GM19397 (cell line): ENCODE measurements at regions not wholly inside any gene's neighbourhood (a gene's known extent, or its start where the extent isn't known, plus 50 kb on each side); places are given as distances from the start of the nearest gene placed in this dataset.
A peak's percentile ranks its signal among the peaks of the same experiment; 100 is the strongest.
"Not testable (repeated sequence)": the region's sequence is repeated elsewhere in the genome, so short reads cannot be mapped to it uniquely, and the experiment has no call there.

Source experiments
- ATAC-seq: cut with Tn5 transposase; IDR thresholded peaks from one replicate; pipeline ENCODE4 v1.9.1; 2021; ENCODE audit warnings: mild to moderate bottlenecking, moderate library complexity; ENCODE audit not compliant: unreplicated experiment

DNA sequence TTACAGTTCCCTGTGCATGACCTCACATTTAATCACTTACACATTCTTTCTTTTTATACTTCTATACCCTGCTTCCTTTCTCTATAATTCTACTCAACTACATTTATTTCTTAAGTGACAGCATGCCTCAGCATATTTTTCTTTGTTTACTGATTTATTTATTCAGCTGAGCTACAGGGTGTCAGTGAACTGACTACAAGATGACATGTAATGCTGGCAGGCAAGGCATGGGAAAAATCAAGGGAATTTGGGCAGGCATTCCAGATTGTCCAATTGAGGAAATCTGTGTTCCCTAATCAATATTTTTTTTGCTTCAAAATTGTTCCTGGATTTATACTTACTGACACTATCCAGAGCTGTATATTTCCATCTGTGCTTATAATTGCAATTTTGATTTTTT lies 875.5 kb downstream of the C4orf33 start:
- ATAC-seq, result no peak

DNA sequence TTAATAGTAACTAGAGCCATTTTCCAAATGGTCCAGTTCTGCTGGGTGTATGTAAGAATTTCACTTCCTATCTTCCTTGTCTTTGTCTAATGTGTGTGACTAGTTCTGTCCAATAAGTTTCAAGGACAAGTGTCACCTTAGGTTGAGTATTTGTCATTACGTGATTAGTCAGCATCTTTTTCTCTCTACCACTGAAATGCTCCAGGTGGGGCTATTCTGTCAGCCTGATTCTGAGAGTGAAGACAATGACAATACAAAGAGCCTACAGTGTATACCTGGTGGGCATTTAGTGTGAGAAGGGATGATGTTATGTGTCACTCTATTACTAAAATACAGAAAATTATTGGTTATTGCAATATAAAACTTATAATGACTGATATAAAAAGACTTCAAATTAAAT lies 876.3 kb downstream of the C4orf33 start:
- no peak for ATAC-seq

DNA sequence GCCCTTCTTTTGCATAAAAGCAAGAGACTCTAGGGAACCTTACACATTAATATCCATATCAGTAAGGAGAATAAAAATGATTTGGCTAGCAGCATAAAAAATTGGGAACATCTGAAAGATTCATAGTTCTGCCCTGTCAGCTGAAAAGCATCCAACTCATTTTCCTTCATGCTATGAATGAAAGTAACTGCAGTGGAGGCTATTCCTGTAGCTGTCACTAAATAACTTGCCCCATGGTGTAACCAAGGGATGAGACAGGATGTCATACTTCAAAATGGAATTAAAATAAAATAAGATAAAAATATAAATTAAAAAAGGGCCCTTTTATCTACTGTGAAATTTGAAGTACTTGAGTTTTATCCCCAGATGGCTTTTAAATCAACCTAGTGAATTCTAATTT lies 878.8 kb downstream of the C4orf33 start:
- ATAC-seq, result no peak

DNA sequence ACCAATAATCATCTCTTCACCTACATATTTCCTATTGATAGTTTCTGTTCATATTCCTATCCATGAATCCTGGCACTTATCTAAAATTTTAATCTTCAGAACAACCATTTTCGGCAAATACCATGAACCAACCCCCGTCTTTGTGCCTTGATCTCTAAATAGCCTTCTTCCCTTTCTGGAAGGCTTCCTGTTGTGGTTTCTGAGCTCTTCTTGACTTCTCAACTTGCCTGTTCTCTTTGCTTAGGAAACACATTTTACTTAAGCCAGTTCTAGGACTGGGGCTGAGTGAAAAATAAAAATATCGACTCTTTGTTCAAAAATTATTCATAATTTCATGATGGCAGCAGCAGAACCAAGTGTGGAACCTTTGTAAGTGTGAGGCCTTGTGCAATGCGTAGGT lies 882.4 kb downstream of the C4orf33 start:
- ATAC-seq, result no peak

DNA sequence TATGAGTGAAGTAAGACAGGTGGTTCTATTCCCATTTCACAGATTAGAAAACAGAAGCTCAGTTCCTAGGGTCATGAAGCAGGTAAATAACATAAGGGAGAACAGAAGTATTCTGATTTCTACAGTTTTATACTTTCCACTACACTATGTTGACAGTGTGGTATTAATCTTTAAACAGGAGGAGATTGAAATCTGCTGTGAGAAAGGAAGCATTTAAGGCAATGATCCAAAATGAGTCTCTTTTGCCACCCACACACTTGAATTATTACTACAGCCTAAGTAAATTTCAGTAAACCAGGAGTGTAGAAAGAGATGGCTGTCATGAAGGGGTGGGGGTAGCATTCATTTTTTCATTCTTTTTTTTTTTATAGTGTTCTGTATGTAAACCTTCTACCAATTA lies 893.0 kb downstream of the C4orf33 start:
- no peak for ATAC-seq

DNA sequence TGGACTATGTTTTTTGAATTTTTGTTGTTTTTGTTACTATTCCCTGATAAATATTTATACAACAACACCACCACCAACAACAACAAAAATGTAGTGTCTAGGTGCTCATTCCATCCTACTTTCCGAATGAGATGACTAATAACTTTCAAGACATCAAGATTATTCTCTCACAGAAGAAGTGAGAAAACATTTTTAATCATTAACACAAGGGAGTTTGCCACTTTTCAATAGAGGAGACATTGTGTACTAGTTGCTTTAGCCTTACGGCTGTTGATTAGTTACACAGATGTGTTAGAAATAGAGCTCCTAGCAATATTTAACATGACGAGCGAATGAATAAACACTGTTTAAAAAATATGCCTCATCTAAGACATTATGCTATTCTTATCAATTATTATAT lies 898.8 kb downstream of the C4orf33 start:
- peak; percentile 65 for ATAC-seq

DNA sequence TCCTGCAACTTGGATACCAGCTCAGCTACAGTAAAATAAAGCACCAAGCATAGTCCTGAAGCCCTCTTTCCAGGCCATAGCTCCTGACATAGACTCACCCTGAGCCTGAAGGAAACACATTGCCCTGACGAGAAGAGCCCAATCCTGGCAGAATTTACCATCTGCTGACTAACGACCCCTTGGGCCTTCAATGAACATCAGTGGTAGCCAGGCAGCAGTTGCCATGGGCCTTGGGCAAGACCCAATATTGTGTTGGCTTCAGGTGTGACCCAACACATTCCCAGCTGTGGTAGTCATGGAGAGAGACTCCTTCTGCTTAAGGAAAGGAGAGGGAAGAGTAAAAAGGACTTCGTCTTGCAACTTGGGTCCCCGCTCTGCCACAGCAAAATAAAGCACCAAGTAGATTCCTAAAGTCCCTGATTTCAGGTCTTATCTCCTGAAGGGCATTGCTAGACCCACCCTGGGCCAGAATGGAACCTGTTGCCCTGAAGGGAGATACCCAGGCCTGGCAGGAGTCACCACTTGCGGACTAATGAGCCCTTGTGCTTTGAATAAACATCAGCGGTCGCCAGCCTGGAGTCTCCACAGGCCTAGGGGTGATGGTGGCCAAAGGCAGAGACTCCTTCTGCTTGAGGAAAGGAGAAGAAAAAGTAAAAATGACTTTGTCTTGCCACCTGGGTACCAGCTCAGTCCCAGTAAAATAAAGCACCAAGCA lies 902.6 kb downstream of the C4orf33 start:
- ATAC-seq, result no peak

DNA sequence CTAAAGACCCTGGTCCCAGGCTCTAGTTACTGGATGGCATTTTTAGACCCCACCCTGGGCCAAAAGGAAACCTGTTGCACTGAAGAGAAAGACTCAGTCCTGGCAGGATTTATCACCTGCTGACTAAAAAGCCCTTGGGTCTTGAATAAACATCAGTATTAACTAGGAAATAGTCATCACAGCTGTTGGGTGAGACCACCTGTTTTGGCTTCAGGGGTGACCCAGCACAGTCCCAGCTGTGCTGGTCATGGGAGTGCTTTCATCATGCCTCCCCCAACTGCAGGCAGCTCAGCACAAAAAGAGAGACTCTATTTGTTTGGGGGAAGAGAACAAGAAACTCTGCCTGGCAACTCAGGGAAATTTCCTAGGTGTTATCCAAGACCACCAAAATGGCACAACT lies 903.2 kb downstream of the C4orf33 start:
- no peak for ATAC-seq

DNA sequence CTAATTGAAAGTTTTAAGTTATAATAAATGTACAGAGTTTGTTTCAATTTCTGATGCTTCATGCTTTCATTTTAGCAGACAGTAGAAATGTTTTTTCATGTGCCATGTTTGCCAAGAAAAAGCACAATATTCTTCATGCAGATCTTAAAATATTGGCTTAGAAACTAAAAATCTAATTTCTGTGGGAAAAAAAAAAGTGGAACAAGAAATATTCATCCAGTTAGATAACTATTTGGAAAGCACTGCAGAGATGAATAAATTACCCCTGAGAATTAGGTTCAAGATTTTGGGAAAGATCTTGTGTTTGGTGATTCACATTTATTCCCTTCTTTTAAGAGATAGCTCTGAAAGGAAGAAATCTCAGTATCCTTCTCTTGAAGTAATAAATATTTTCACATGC lies 912.5 kb downstream of the C4orf33 start:
- ATAC-seq, result no peak

DNA sequence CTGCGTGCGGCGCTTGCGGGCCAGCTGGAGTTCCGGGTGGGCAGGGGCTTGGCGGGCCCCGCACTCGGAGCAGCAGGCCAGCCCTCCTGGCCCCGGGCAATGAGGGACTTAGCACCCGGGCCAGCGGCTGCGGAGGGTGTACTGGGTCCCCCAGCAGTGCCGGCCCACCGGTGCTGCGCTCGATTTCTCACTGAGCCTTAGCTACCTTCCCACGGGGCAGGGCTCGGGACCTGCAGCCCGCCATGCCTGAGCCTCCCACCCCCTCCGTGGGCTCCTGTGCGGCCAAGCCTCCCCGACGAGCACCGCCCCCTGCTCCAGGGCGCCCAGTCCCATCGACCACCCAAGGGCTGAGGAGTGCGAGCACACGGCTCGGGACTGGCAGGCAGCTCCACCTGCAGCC lies 916.9 kb downstream of the C4orf33 start:
- ATAC-seq, result not testable (repeated sequence)

DNA sequence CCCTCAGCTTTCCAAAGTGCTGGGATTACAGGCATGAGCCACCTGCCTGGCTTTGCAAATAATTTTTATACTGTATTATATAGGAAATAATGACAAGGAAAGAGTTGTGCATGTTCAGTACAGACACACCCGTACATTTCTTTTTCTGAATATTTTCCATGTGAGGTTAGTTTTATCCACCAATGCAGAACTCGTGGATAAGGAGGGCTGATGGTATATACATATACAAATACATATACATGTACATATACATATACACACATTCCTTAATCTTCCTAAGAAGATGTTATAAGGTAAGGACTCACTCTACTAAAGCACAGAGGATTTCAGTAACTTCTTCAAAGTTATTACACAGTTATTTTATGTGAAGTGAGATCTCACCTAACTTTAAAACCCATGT lies 925.8 kb downstream of the C4orf33 start:
- no peak for ATAC-seq

DNA sequence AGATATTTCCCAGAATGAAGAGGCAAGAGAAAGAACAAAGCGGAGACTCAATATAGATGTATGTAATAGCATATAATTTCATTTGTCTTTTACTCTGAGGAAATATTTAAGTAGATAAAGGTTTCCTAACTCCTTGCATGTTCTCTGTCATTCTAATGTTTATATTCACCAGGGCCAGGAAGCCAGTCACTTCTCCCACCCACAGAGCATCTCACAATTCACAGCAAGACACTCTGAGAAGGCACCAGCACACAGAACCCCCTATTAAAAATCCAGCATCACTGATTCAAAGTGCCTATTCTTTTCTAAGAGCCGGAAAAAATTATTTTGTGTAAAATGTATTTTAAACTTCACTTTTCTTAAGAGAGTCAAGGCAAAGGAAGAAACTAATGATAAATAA lies 927.1 kb downstream of the C4orf33 start:
- no peak for ATAC-seq

DNA sequence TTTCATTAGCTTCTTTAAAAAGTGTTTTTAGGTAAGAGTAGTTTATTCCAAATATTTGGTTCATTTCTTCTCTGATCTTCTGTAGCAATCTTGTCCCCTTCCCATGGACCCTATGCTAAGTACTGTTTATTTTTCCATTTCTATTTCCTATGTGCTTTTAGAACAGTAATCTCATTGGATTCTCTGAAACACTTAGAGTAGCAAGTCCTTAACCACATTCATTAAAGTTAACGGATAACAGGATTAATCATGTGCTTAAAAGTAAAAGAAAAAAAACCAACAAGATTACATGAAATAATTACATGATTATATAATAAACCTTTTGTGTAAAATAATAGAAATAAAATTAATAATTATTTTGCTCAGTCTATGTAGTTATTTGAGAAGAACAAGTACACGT lies 929.7 kb downstream of the C4orf33 start:
- no peak for ATAC-seq

DNA sequence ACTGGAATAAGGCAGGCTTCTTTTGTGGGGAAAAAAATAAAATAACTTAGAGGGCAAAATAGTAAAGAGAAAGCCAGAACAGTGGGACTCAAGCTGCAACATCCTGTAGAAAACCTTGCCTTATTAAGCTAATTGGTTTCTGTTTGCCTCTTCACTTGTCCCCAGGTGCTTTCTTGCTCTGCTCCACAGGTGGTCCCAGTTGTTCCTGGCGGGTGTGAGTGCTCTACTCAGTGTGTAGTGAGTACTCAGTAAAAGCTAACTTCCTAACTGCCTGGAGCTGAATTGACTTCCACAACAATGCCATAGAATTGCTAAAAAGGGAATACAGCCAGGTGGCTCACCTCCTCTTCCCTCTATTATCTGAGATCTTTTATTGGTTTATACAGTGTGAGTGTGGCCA lies 930.2 kb downstream of the C4orf33 start:
- ATAC-seq, result no peak

DNA sequence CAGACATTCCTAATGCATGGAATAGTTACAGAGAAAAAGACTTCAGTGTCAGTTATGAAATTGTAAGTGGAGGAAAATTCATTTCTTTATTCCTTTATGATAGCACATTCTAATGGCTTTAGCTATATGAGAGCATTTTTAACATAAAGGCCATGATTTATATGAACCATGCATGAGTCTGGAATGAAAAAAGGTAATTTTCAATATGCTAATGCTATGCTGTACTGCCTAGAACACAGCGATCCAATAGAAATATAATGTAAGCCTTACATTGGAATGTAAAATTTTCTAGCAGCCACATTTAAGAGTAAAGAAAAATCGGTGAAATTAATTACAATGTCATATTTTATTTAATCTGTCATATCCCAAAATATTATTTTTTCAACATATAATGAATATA lies 932.0 kb downstream of the C4orf33 start:
- ATAC-seq, result no peak

DNA sequence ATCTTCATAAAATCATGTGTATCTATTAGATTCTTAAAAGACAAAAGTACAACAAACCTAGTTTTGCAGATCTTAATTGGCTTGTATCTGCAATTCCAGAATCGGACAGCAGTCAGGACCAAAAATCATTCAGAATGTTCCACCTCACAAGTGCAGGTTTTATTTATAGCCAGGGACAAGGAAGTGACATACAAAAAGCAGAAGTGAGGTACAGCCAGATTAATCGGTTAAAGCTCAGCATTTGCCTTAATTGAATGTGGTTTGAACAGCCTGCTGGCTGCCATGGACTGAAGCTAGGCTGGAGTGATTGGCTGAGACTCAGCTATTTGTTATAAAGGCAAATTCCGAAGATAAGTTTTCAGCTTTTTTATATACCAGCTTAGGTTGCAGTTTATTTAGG lies 932.6 kb downstream of the C4orf33 start:
- ATAC-seq, result peak; percentile 96

DNA sequence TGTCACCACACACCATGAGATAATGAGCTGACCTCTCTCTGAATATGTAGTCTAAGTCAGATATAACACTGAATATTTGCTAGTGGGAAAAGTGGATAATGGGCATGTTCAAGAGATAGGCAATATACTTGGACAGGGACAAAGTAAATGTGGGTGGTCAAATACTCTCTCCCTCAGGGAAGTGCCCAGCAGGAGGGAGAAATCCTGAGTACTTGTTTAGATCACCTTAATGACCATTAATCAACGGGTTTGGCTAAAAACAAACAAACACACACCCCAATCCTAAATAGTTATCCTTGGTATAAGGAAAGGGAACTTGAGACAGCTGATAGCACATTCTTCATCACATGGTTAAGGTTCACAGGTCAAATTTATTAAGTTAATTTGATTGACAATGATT lies 933.5 kb downstream of the C4orf33 start:
- no peak for ATAC-seq

DNA sequence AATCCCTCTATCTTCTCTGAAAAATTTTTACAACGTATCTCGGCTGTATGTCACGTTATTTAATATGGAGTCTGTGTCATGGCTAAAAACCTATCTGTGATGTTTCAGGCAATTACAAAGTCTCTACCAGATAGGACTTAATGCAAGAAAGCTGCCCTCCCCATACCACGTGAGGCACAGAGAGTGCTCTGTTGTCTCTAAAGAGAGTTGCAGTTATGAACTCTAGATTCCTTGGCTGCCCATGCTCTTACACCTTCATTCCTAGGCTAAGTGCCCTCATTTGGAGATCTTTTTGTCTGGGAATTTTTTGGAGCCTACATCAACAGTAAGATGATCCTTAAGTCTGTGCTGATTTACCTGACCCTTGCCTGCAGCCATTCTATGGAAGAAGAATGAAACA lies 935.9 kb downstream of the C4orf33 start:
- ATAC-seq, result no peak

DNA sequence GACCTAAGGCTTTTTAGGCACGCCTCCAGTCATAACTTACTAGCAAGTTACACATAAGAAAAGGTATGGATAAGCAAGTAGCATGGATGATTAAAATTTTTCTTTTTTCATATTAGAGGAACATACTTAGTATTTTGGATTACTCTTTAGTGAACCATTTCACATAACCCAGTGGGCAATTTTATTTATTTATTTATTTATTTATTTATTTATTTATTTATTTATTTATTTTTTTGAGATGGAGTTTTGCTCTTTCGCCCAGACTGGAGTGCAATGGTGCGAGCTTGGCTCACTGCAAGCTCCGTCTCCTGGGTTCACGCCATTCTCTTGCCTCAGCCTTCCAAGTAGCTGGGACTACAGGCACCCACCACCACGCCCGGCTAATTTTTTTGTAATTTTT lies 937.7 kb downstream of the C4orf33 start:
- ATAC-seq, result not testable (repeated sequence)

DNA sequence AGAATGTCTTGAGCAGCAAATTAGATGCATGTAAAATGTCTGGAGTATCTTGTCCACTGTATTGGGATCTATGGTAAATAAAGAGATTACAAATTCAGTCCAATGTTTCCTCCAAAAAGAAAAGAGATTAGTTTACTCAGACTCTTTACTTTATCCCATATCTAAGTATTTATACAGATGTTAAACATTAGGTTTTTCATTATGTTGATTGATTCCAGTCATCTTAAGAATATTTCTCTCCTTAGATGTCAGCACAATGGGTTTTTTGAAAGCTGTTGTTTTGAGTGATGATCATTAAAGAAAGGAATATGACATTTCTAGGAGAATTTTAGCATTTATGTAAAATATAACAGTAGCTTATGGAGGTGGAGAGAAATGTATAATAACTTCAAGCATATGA lies 938.9 kb downstream of the C4orf33 start:
- no peak for ATAC-seq

DNA sequence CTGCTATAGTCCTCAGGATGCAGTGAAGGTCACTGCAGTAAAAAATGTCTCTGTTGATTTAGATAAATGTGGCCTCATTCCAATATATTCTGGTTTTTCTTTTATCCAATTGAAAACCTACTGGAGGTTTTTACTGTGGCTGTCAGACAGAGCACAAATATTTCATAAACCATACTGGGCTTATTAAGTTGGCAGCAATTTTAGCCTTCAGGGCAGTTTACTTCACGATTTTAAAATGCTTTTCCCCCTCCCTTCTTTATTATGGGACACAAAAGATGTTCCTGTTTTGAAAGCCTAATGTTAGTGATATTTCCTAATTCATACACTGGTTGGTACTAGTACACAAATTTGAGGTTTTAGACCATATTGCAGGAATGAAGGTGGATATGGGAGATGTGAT lies 939.4 kb downstream of the C4orf33 start:
- no peak for ATAC-seq

DNA sequence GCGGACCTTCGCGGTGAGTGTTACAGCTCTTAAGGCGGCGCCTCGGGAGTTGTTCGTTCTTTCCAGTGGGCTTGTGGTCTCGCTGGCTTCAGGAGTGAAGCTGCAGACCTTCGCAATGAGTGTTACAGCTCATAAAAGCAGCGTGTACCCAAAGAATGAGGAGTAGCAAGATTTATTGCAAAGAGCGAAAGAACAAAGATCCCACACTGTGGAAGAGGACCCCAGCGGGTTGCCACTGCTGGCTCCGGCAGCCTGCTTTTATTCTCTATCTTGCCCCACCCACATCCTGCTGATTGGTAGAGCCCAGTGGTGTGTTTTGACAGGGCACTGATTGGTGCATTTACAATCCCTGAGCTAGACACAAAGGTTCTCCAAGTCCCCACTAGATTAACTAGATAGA lies 941.9 kb downstream of the C4orf33 start:
- ATAC-seq, result not testable (repeated sequence)

DNA sequence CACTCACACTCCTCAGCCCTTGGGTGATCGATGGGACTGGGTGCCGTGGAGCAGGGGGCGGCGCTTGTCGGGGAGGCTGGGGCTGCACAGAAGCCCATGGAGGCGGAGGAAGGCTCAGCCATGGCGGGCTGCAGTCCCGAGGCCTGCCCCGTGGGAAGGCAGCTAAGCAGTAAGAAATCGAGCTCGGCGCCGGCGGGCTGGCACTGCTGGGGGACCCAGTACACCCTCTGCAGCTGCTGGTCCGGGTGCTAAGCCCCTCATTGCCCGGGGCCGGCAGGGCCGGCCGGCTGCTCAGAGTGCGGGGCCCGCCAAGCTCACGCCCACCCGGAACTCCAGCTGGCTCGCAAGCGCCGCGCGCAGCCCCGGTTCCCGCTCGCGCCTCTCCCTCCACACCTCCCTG lies 942.6 kb downstream of the C4orf33 start:
- ATAC-seq, result not testable (repeated sequence)
